Skeletal muscle tissue (tissue), 3 donors: ENCODE measurements at regions not wholly inside any gene's neighbourhood (a gene's known extent, or its start where the extent isn't known, plus 50 kb on each side); places are given as distances from the start of the nearest gene placed in this dataset.

Experiments used
- H3K27ac ChIP-seq: one replicate; pipeline ENCODE4 v1.7.0; 2013; ENCODE audit warnings: mild to moderate bottlenecking, low read depth, low read length, inconsistent platforms
- H3K27me3 ChIP-seq, 3 donors: one replicate each; pipeline ENCODE4 v1.7.0; 2013; ENCODE audit warnings: low read length in 3 of 3; ENCODE audit not compliant: control insufficient read depth in 3 of 3, insufficient read depth in 3 of 3
- H3K36me3 ChIP-seq, 3 donors: one replicate each; pipeline ENCODE4 v1.7.0; 2013; ENCODE audit warnings: low read length in 3 of 3; ENCODE audit not compliant: control insufficient read depth in 3 of 3, insufficient read depth in 3 of 3
- H3K4me1 ChIP-seq, 3 donors: one replicate each; pipeline ENCODE4 v1.7.0; 2013; ENCODE audit warnings: low read length in 3 of 3, mild to moderate bottlenecking in 3 of 3; ENCODE audit not compliant: control insufficient read depth in 3 of 3, insufficient read depth in 3 of 3
- H3K4me3 ChIP-seq, 3 donors: one replicate each; pipeline ENCODE4 v1.7.0; 2013; ENCODE audit warnings: low read length in 3 of 3
- H3K9ac ChIP-seq, 3 donors: one replicate each; pipeline ENCODE4 v1.7.0; 2013; ENCODE audit warnings: low read length in 3 of 3, mild to moderate bottlenecking in 3 of 3, moderate library complexity in 2 of 3, low read depth in 1 of 3
- H3K9me3 ChIP-seq, 3 donors: one replicate each; pipeline ENCODE4 v1.7.0; 2013; ENCODE audit warnings: low read length in 3 of 3; ENCODE audit not compliant: control insufficient read depth in 3 of 3
- donor health status: Osteomylitis.

GRCh38 chr10:21162948-21163347 lies 265.8 kb upstream of the NEBL start:
- Histone ChIP-seq H3K27ac (no peak overlapping the region), H3K36me3 (no peaks in the 10 kb centered on the region), H3K9ac (no peak overlapping the region), H3K27me3 (peaks cover 0 to 2% (median 2%) of the 10 kb centered on the region in 3 donors), H3K4me1 (no peaks in the 10 kb centered on the region), H3K4me3 (no peak overlapping the region), H3K9me3 (no peaks in the 10 kb centered on the region)

- H3K27ac ChIP-seq, result no peak overlapping the region
- no peak overlapping the region for H3K4me3 ChIP-seq
- H3K9ac ChIP-seq, result no peak overlapping the region
- H3K9me3 ChIP-seq, result no peaks in the 10 kb centered on the region
- peaks cover 0 to 2% (median 2%) of the 10 kb centered on the region in 3 donors for H3K27me3 ChIP-seq
- no peaks in the 10 kb centered on the region for H3K4me1 ChIP-seq
- no peaks in the 10 kb centered on the region for H3K36me3 ChIP-seq
Measured at GRCh38 chr10:21161647-21162046, 264.5 kb upstream of the NEBL start.

GRCh38 chr10:21161090-21161625 lies 264.0 kb upstream of the NEBL start:
- Histone ChIP-seq H3K9me3 (no peaks in the 10 kb centered on the region), H3K9ac (no peak overlapping the region), H3K27ac (no peak overlapping the region), H3K4me1 (no peaks in the 10 kb centered on the region), H3K4me3 (no peak overlapping the region), H3K36me3 (no peaks in the 10 kb centered on the region), H3K27me3 (peaks cover 0 to 2% (median 2%) of the 10 kb centered on the region in 3 donors)

GRCh38 chr10:21160116-21160515 lies 263.0 kb upstream of the NEBL start:
- Histone ChIP-seq H3K36me3 (no peaks in the 10 kb centered on the region), H3K4me3 (no peak overlapping the region)

GRCh38 chr10:21159669-21160068 lies 262.6 kb upstream of the NEBL start:
- no peak overlapping the region for H3K4me3 ChIP-seq
- H3K9ac ChIP-seq, result no peak overlapping the region
- peaks cover 0 to 2% (median 2%) of the 10 kb centered on the region in 3 donors for H3K27me3 ChIP-seq
- H3K36me3 ChIP-seq, result no peaks in the 10 kb centered on the region
- H3K27ac ChIP-seq, result no peak overlapping the region
- H3K4me1 ChIP-seq, result no peaks in the 10 kb centered on the region
- H3K9me3 ChIP-seq, result no peaks in the 10 kb centered on the region

More at GRCh38 chr10:21160116-21160515, 263.0 kb upstream of the NEBL start:
- no peak overlapping the region for H3K27ac ChIP-seq
- no peaks in the 10 kb centered on the region for H3K9me3 ChIP-seq
- peaks cover 0 to 2% (median 2%) of the 10 kb centered on the region in 3 donors for H3K27me3 ChIP-seq
- H3K9ac ChIP-seq, result no peak overlapping the region
- H3K4me1 ChIP-seq, result no peaks in the 10 kb centered on the region

GRCh38 chr10:21158301-21158700 lies 261.2 kb upstream of the NEBL start:
- Histone ChIP-seq H3K9ac (no peak overlapping the region), H3K36me3 (no peaks in the 10 kb centered on the region), H3K27me3 (peaks cover 0 to 2% (median 2%) of the 10 kb centered on the region in 3 donors), H3K4me1 (no peaks in the 10 kb centered on the region), H3K4me3 (no peak overlapping the region), H3K9me3 (no peaks in the 10 kb centered on the region), H3K27ac (no peak overlapping the region)

- no peak overlapping the region for H3K27ac ChIP-seq
- H3K36me3 ChIP-seq, result no peaks in the 10 kb centered on the region
- H3K9ac ChIP-seq, result no peak overlapping the region
- H3K4me3 ChIP-seq, result no peak overlapping the region
- no peaks in the 10 kb centered on the region for H3K4me1 ChIP-seq
- no peaks in the 10 kb centered on the region for H3K9me3 ChIP-seq
- H3K27me3 ChIP-seq, result peaks cover 0 to 2% (median 2%) of the 10 kb centered on the region in 3 donors
Measured at GRCh38 chr10:21157664-21158063, 260.6 kb upstream of the NEBL start.

GRCh38 chr10:21150166-21150565 lies 253.1 kb upstream of the NEBL start:
- H3K9ac ChIP-seq, result no peak overlapping the region
- no peaks in the 10 kb centered on the region for H3K4me1 ChIP-seq
- H3K4me3 ChIP-seq, result no peak overlapping the region
- H3K36me3 ChIP-seq, result no peaks in the 10 kb centered on the region
- H3K9me3 ChIP-seq, result no peaks in the 10 kb centered on the region
- H3K27ac ChIP-seq, result no peak overlapping the region
- no peaks in the 10 kb centered on the region for H3K27me3 ChIP-seq

- no peak overlapping the region for H3K9ac ChIP-seq
- H3K4me1 ChIP-seq, result no peaks in the 10 kb centered on the region
- no peak overlapping the region for H3K4me3 ChIP-seq
Measured at GRCh38 chr10:21146436-21146789, 249.3 kb upstream of the NEBL start.

GRCh38 chr10:21145751-21146435 lies 248.8 kb upstream of the NEBL start:
- Histone ChIP-seq H3K4me3 (no peak overlapping the region), H3K4me1 (no peaks in the 10 kb centered on the region), H3K27ac (no peak overlapping the region), H3K36me3 (no peaks in the 10 kb centered on the region), H3K9ac (no peak overlapping the region), H3K9me3 (no peaks in the 10 kb centered on the region), H3K27me3 (no peaks in the 10 kb centered on the region)

More at GRCh38 chr10:21146436-21146789, 249.3 kb upstream of the NEBL start:
- no peaks in the 10 kb centered on the region for H3K27me3 ChIP-seq
- no peaks in the 10 kb centered on the region for H3K36me3 ChIP-seq
- H3K27ac ChIP-seq, result no peak overlapping the region
- H3K9me3 ChIP-seq, result no peaks in the 10 kb centered on the region
